NCI-H146 treated with DMSO at 0.1 percent for 48 hours (cell line): ENCODE measurements at regions not wholly inside any gene's neighbourhood (a gene's known extent, or its start where the extent isn't known, plus 50 kb on each side); places are given as distances from the start of the nearest gene placed in this dataset.

Experiments used
- DNase-seq: peaks from one replicate; lab custom pipeline; 2025; ENCODE audit not compliant: unreplicated experiment; lab: John Stamatoyannopoulos, UW

DNA sequence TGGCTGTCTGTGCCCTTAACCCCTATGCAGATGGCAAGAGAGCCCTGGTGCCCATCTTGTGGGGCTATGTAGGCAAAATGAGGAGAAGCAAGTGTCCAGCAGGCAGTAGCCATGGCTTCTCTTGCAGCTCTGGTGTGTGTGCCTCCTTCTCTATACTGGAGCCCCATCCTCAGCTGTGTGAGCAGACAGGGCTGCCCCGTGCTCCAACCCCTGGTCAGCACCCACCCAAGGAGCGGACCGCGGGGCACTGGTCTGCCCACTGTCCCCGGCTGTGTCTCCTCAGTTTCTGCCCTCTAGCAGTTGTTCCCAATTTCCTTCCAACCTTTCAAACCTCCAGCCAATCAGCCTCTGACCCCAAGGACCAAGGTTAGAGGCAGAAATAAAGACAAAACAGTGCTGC lies 134.9 kb upstream of the GLI2 start:
- DNase-seq: no peak

DNA sequence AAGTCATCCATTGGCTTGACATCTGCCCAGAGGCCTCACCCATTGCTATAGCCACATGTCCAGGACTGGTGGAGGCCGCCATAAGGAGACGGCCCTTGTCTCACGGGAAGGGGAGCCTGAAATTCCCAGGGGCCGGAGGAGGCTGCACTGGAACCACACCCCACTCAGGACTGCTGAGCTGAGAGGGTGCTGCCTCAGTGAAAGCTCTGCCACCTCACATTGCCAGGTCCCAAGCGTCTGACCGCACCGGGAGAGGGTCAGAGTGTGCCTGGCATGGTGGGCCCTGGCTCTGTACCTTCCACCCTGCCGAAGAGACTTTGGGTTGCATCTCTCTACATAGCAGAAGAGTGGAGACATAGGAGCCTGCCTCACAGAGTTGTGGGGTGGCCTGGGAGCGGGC lies 134.1 kb upstream of the GLI2 start:
- no peak for DNase-seq

DNA sequence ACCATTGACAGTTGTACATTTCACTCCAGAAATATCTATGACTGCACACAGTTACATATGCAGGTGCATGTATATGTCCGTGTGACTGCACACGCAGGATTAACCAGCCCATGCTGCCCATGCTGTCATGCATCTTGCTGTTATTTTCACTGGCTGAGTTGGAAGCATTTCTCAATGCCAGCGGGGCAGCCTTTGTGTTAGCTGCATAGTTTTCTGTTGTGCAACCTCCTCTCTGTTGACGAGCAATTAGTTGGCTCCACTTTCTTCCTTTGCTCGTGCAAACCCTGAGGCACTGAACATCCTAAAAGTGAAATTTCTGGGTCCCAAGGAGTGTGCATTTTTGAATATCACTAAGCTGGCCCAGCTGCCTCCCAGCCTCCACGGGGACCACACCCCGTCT lies 133.4 kb upstream of the GLI2 start:
- no peak for DNase-seq

DNA sequence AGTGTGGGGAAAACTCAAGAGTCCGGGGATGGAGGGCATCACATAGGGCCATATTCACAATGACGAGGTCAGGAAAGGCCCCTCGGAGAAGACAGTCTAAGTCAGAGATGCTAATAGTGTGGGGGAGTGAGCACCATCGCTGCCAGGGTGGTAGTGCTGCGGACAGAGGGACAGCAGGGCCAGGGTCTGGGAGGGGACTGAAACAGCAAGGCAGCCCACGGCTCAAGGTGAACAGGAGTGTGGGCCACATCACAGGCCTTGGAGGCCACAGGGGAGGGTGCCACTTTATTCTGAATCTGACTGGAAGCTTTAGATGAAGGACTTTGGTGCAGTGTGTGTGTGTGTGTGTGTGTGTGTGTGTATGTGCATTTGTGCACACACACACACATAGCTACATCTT lies 130.9 kb upstream of the GLI2 start:
- DNase-seq: no peak

DNA sequence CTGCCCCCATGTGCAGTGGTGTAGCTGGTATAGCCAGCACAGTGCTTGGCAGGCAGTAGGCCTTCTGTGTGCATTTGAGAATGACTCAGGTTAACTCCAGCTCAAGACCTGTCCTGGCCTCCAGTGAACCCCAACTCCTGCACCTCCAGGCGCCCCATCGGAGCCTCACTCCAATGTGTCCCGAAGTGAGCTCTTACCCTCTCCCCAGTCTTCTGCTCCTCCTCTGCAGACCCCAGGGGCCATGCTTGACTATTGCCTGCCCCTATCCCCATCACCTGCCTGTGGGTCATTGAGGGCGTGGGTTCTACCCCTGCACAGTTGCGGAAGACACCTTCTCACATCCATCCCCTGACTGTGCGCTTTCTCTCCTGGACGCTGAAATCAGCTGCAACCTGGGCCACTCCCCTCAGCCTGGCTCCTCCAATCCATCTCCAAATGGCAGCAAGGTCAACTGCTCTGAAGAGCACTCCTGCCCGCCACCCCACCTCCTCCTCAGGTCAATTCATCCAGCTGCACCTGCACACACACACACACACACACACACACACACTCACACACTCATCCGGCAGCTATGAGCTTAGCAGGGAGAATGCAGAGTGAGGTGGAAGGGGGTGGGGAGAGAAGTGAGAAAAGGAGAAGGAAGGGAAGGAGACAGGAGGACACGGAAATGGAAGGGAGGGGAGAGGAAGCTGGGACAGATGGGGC lies 130.3 kb upstream of the GLI2 start:
- DNase-seq: no peak

DNA sequence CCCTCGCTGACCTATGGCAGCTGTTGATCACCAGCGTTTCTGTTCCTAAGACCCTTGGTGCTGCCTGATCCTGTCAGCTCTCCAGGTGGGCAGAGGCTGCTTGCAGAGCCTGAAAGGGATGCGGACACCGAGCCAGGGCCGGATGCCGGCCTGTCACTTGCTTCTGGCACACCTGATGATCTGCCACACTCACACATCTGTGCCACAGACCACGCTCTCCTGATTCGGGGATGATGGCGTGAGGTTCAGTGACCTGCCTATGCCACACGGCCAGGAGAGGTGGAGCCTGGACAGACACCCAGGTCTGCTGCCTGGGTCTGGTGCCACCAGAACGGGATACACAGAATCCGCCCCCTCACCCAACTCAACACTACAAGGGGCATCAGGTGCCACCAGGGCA lies 129.4 kb upstream of the GLI2 start:
- DNase-seq: no peak

DNA sequence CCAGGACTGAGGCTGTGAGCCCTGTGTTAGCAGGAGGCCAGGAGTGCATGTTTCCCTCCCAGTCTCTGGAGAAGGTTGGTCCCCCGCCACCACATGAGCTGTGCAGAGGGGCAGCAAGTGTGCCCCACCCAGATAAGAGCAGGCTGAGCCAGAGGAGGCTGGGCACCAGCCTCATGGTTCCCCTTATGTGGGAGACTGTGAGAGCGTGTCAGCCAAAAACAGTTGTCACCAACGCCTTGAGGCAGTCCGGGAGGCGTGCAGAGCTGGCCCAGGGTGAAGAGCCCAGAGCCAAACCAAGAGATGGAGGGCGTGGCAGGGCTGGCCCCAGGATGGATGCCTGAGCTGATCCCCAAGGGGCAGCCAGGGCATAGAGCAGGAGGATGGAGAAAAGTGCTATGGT lies 128.7 kb upstream of the GLI2 start:
- no peak for DNase-seq

DNA sequence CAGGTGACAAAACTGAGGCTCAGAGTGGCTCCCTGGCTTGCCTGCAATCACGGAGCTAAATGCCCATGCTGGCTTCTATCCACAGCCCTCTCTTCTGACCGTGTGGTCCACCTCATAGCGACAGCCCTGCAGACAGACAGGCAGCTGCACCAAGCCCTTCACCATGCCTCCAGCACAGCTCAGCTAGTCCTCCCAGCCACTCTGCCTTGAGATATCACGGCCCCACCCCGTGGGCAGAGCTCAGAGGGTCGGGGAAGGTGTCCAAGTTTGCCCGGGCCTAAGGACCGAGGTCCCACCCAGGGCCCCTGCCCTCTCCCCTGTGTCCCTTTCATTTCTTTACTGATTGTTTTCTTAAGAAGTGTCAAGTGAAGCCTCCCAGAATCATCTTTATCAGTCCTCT lies 128.2 kb upstream of the GLI2 start:
- no peak for DNase-seq

DNA sequence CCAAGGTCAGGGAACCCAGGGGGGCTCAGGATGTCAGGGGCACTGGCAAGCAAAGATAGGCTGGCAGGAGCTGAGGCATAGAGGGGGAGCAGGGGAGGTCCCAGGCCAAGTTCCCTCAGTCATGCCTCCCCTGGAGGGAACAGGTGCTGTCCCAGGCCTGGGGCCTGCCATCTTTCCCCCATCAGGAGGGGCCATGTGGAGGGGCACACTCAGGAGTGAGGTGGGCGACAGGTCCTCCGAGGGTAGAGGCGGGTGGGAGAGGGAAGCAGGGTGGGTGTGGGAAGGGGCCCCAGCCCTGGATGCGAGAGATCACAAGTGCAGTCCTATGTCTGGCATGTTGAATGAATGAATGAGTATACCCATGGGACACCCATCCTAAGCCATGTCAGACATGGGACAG lies 127.7 kb upstream of the GLI2 start:
- no peak for DNase-seq

DNA sequence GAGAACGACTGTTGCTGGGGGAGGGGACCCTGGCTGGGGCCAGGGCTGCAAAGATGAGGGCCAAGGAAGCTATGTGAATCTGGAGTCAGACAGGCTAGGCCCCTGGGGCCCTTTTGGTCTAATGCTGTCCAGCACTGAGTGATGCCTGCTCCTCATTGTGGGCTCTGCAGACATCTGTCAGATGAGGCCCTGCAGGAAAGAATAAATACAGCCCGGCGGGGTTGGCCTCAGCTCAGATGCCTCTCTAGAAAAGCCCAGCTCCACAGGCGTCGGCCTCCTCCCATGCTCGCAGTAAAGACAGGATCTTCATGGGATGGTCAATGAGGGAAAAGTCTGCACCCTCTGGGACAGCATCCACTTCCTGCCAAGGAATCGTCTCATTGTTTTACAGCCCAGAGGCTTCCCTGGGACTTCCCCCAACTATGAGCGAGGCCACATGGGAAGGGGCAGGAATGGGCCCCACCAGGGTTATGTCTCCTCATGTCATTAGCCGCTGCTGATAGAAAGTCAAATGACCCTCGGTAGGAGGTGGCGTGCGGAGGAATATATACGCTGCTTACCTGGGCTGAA lies 125.8 kb upstream of the GLI2 start:
- DNase-seq: no peak

DNA sequence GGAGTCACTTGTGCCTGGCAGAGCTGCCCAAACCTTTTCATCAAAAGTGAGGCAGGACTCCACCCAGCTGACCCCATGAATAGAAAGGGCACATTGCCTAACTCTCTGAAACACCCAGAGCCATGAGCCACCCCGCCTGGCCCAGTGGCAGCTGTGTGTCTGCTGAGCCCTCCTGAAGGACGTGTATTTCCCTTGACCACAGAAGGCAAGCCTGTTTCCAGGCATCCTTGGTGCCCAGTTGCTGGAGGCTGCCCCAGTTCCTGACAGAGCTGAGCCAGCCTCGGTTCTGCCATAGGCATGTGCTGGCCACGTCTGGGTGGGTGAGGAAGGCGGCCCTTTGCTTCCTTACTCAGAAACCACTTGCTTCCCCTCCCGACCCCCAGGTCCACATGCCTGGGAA lies 124.7 kb upstream of the GLI2 start:
- no peak for DNase-seq

DNA sequence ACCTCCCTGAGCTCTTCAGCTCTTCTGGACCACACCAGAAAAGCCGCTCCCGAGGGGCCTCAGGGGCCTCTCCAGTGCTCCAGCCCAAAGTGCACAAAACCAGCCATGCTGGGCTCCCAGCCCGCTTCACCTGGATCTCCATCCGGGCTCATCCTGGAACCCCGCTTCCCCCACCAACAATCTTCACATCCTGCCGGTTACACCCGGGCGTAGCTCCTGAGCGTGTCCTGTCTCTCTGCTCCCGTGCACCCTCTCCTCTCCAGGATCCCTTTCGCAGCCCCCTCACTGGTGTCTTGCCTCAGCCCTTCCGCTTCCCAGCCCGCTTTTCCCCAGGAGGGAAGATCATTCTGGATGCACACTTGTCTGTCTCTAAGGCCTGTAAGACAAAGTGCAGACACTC lies 123.7 kb upstream of the GLI2 start:
- no peak for DNase-seq

DNA sequence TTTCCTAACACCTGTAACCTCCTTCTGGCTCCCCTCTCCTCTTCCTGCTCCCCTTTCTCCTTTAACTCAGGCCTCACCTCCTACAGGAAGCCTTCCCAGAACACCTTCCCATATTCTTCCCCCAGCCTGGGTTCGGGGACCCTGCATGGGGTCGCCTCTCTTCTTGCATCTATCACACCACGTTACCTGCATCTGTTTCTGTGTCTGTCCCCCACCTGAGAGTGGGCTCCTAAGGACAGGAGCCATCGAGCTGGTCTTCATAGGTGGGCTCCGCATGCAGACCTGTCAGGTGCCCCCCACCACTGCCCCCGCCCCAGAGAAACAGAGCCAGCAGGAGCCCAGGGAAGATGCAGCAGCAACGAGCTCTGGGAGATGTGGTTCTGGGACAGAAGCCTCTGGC lies 123.2 kb upstream of the GLI2 start:
- DNase-seq: no peak

DNA sequence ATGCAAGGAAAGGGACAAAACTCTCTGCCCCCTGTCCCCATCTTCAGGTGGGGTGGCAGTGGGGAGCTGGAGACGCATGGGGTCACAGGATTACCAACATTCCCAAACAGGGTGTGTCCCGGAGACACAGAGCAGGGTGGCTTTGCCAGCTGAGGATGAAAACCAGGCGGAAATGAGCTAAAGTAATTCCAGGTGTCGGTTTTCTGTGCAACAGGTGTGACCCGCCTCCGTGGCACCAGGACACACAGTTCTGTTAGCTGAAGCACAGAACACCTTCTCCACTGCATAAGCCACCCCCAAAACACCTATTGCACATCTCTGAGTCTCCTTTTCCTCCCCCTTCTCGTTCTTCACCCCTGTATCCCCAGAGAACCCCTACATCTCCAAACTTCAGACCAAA lies 122.7 kb upstream of the GLI2 start:
- DNase-seq: no peak

DNA sequence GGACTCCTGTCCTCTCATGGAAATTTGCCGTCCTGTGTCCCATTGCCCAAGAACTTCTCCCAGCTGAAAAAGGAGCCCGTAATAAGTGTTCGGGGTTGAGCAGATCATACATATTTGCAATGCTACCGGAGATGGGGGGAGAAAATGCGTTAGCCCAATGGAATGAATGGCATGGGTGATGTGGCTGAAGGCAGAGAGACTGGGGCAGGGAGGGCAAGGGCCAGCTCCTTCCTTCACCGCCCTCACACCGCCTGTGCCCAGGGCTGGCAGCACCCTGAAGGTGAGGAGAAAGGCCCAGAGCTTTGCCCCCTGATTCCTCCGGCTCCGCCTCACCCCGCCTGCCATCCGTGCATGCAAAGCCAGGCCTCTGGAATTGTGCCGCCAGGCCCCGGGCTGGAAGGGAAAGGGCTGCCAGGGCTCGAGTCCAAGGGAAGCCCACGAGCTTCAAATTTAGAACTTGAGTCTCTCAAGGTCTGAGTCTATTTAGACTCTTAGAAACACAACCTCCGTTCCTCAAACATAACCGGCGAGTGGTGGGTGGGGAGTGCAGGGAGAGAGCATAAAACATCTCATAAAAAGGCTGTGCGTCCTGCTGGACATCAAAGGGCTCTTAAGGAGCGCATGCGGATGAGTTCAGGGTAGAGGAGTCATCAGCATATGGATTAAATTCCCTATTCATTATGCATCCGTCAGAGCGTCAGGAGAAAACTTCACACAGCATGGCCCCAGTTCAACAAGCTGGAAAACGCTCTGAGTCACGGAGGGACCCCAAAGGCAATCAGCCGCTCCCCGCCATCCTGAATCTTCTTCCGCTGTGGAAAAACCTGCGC lies 121.7 kb upstream of the GLI2 start:
- no peak for DNase-seq

DNA sequence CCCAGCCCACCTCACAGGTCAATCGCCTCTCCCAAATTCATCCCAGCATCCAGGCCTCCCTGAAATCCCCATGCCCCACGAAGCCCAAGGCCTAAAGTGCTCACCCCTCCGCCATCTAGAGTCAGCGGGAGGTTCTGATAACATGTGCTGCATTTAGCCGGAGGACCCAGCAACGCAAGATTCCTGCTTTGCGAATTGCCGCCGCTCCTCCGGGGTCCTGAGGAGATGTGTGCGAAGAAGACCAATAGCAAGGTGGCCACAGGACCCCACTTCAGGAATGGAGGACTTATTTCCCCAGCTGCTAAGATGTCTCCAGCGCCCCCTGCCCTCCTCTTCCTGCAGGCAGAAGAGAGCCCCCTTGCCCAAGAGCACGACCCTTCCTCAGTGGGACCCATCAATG lies 120.8 kb upstream of the GLI2 start:
- no peak for DNase-seq

DNA sequence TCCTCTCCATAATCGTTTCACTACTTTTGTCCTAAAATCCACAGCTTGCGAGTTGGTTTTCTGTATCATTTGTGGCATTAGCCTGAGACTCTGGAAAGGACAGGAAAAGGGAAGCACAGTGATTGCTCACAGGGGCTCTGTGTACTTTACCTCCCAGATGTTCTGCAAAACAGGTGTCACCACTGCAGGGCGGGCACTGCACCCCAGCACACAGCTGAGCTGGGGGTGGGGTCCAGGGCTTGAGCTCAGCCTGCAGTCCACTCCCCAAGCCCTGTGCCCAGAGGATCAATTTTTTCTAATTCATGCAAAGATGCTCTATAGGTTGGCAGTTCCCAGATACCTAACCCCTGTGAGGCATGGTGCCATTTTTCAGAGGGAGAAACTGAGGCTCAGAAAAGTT lies 119.4 kb upstream of the GLI2 start:
- DNase-seq: no peak

DNA sequence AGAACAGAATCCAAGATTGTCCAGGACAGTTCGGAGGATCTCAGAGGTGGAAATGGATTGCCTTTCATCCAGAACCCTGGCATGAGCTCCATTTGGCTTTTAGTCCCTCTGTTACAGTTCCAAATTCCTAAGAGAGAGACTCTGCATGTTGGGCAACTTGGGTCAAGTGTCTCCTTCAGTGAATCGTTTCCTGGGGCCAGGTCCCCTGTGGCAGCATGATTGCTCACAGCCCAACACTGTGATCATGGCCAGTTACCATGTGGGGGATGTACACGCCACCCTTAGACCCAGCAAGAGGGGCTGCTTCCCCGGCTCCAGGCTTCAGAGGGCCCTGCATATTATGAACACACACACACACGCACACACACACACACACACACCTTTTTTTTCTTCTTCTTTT lies 118.6 kb upstream of the GLI2 start:
- no peak for DNase-seq

DNA sequence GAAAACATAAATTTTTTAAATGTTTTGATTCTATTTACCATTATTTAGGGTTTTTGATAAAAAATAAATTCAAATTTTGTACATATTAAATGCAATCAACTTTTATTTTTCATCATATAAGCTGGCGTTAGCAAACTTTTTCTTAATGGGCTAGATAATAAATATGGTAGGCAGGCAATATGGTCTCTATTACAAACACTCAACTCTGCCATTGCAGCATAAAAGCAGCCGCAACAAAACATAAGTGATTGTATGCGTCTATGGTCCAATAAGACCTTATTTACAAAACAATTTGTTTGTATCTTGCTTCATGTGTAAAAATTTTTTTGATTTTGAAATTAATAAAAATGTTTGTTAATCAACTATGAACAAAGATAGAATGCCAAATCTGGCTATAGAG lies 116.8 kb upstream of the GLI2 start:
- DNase-seq: no peak

DNA sequence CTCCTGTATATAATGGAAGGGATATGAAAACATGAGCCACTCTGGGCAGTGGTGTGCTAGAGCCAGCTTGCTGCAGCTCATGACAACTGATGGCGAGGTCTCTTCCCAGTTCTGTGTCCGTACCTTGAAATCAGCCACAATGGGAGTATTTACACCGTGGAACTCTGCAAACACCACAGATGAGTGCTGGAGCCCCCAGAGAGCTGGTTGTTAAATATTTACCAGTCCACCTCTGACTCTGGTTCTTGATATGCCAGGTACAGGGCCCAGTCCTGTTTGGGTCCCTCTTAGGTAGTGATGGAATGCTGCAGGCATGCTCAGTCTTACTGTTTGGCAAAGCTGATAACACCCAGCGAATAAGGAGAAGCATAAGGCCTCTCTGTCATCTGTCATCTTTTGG lies 116.1 kb upstream of the GLI2 start:
- no peak for DNase-seq

DNA sequence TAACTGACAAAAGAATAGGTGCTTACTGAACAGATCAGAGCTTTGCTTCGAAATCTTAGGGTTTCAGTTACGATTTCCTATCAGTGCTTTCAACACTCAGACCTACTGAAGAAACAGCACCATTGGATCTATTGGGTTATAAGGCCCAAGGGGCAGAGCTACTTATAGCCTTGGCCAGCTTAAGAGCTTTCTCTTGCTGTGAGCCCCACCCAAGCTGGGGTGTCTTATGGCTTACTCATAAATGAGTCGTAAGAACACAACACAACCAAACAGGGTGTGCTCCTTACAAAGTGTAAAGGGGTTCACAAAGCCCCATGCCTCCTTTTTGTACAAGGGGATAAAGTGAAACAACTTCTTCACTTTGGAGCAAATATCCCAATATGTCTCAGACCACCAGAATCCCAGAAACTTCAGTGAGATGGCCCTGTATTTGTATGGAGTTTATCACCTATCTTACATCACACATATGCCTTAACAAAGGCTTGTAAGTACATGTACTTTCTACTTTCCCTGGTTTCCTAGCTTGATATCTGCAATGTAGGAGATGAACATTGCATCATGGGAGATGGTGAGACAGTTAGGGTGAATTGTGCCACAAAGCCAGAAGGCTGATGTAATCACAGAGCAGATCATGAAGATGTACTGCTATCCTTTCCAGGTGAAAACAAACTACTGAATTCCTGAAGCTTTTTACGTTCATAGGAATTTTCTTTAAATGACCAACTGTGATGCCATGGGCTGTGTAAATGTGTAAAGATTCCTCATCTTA lies 115.5 kb upstream of the GLI2 start:
- no peak for DNase-seq
